Nephron progenitor cell (in vitro differentiated cells): ENCODE measurements at regions not wholly inside any gene's neighbourhood (a gene's known extent, or its start where the extent isn't known, plus 50 kb on each side); places are given as distances from the start of the nearest gene placed in this dataset.

Experiments
- DNase-seq: peaks from one replicate; pipeline ENCODE4 v3.0.0; 2021
- H3K27ac Mint-ChIP-seq: 2 replicates; pipeline ENCODE4 v1.8.0; 2021; ENCODE audit warnings: mild to moderate bottlenecking, moderate library complexity, mixed read lengths
- H3K27me3 Mint-ChIP-seq: 2 replicates; pipeline ENCODE4 v1.8.0; 2021; ENCODE audit warnings: mild to moderate bottlenecking, low read depth, mixed read lengths; ENCODE audit not compliant: poor library complexity
- H3K36me3 Mint-ChIP-seq: 2 replicates; pipeline ENCODE4 v1.8.0; 2021; ENCODE audit warnings: low read depth, mixed read lengths
- H3K4me1 Mint-ChIP-seq: 2 replicates; pipeline ENCODE4 v1.8.0; 2021; ENCODE audit warnings: mixed read lengths
- H3K4me3 Mint-ChIP-seq: 2 replicates; pipeline ENCODE4 v1.8.0; 2021; ENCODE audit warnings: mild to moderate bottlenecking, moderate library complexity, mixed read lengths
- H3K9me3 Mint-ChIP-seq: 2 replicates; pipeline ENCODE4 v1.8.0; 2021; ENCODE audit warnings: mild to moderate bottlenecking, moderate library complexity, mixed read lengths
- CTCF ChIP-seq: fragments of 200-600 bp; sonication (generic); IDR thresholded peaks from 2 replicates; pipeline ENCODE4 v1.5.0; 2021; ENCODE audit warnings: antibody characterized with exemption

GRCh38 chr12:111298582-111299436 lies 70.1 kb downstream of the PHETA1 start:
- H3K27ac Mint-ChIP-seq, result no peak overlapping the region
- peaks cover 3% of the 10 kb centered on the region for H3K27me3 Mint-ChIP-seq
- no peaks in the 10 kb centered on the region for H3K4me1 Mint-ChIP-seq
- H3K9me3 Mint-ChIP-seq, result peaks cover 6% of the 10 kb centered on the region
- peak; percentile 83 for DNase-seq
- TF ChIP-seq CTCF, result peak; percentile 87
- no peaks in the 10 kb centered on the region for H3K36me3 Mint-ChIP-seq
- H3K4me3 Mint-ChIP-seq, result no peak overlapping the region

GRCh38 chr12:111297703-111298426 lies 71.0 kb downstream of the PHETA1 start:
- H3K4me1 Mint-ChIP-seq, result no peaks in the 10 kb centered on the region
- no peaks in the 10 kb centered on the region for H3K9me3 Mint-ChIP-seq
- no peaks in the 10 kb centered on the region for H3K36me3 Mint-ChIP-seq
- H3K27me3 Mint-ChIP-seq, result peaks cover 3% of the 10 kb centered on the region
- peak; percentile 23 for TF ChIP-seq CTCF
- no peak overlapping the region for H3K4me3 Mint-ChIP-seq
- H3K27ac Mint-ChIP-seq, result no peak overlapping the region
- peak; percentile 36 for DNase-seq

GRCh38 chr12:111296906-111297463 lies 71.9 kb downstream of the PHETA1 start:
- TF ChIP-seq CTCF, result no peak
- H3K4me1 Mint-ChIP-seq, result no peaks in the 10 kb centered on the region
- H3K27ac Mint-ChIP-seq, result no peak overlapping the region
- no peak for DNase-seq
- no peaks in the 10 kb centered on the region for H3K9me3 Mint-ChIP-seq
- no peaks in the 10 kb centered on the region for H3K36me3 Mint-ChIP-seq
- no peak overlapping the region for H3K4me3 Mint-ChIP-seq
- peaks cover 3% of the 10 kb centered on the region for H3K27me3 Mint-ChIP-seq

GRCh38 chr12:111295176-111295575 lies 73.7 kb downstream of the PHETA1 start:
- H3K27me3 Mint-ChIP-seq, result peaks cover 3% of the 10 kb centered on the region
- peaks cover 5% of the 10 kb centered on the region for H3K36me3 Mint-ChIP-seq
- TF ChIP-seq CTCF, result no peak
- H3K9me3 Mint-ChIP-seq, result no peaks in the 10 kb centered on the region
- no peaks in the 10 kb centered on the region for H3K4me1 Mint-ChIP-seq
- DNase-seq, result no peak
- no peak overlapping the region for H3K4me3 Mint-ChIP-seq
- no peak overlapping the region for H3K27ac Mint-ChIP-seq

GRCh38 chr12:111293266-111294009 lies 75.5 kb downstream of the PHETA1 start:
- no peak for TF ChIP-seq CTCF
- Mint-ChIP-seq H3K4me3 (no peak overlapping the region), H3K9me3 (no peaks in the 10 kb centered on the region), H3K27ac (no peak overlapping the region), H3K4me1 (no peaks in the 10 kb centered on the region), H3K36me3 (peaks cover 5% of the 10 kb centered on the region), H3K27me3 (peaks cover 3% of the 10 kb centered on the region)
- no peak for DNase-seq
